Mesendoderm (in vitro differentiated cells): ENCODE measurements at regions not wholly inside any gene's neighbourhood (a gene's known extent, or its start where the extent isn't known, plus 50 kb on each side); places are given as distances from the start of the nearest gene placed in this dataset.
"Not testable (repeated sequence)": the region's sequence is repeated elsewhere in the genome, so short reads cannot be mapped to it uniquely, and the experiment has no call there.

Source experiments
- DNase-seq: peaks from one replicate; pipeline ENCODE4 v3.0.0; 2013
- H2AK5ac ChIP-seq: 2 replicates; pipeline ENCODE4 v1.6.1; 2013; ENCODE audit warnings: low read length, inconsistent platforms
- H2BK120ac ChIP-seq: 2 replicates; pipeline ENCODE4 v1.6.1; 2013; ENCODE audit warnings: low read depth, mild to moderate bottlenecking, low read length, moderate library complexity, mixed read lengths
- H2BK15ac ChIP-seq: replicated peaks from 2 replicates; pipeline ENCODE4 v1.6.1; 2013; ENCODE audit warnings: low read depth, mild to moderate bottlenecking, moderate library complexity
- H2BK5ac ChIP-seq: 2 replicates; pipeline ENCODE4 v1.6.1; 2013; ENCODE audit warnings: low read length, inconsistent platforms
- H3K18ac ChIP-seq: 2 replicates; pipeline ENCODE4 v1.6.1; 2013; ENCODE audit warnings: mild to moderate bottlenecking, low read length, mixed read lengths
- H3K23ac ChIP-seq: one replicate; pipeline ENCODE4 v1.6.1; 2013; ENCODE audit warnings: low read length
- H3K27ac ChIP-seq: 2 replicates; pipeline ENCODE4 v1.5.1; 2013; ENCODE audit warnings: low read depth, mild to moderate bottlenecking, inconsistent platforms, low read length, moderate library complexity
- H3K27me3 ChIP-seq: 2 replicates; pipeline ENCODE4 v1.6.1; 2013; ENCODE audit warnings: low read length, control low read depth, mild to moderate bottlenecking, inconsistent platforms; ENCODE audit not compliant: insufficient read depth, poor library complexity
- H3K36me3 ChIP-seq: 2 replicates; pipeline ENCODE4 v1.6.1; 2013; ENCODE audit warnings: low read length, inconsistent platforms; ENCODE audit not compliant: control insufficient read depth, insufficient read depth
- H3K4ac ChIP-seq: one replicate; pipeline ENCODE4 v1.6.1; 2013; ENCODE audit warnings: low read depth, mild to moderate bottlenecking, low read length, moderate library complexity
- H3K4me1 ChIP-seq: 2 replicates; pipeline ENCODE4 v1.6.1; 2013; ENCODE audit warnings: low read depth, low read length, inconsistent platforms; ENCODE audit not compliant: control insufficient read depth
- H3K4me2 ChIP-seq: 2 replicates; pipeline ENCODE4 v1.6.1; 2013; ENCODE audit warnings: low read length
- H3K4me3 ChIP-seq: 2 replicates; pipeline ENCODE4 v1.5.1; 2013; ENCODE audit warnings: mild to moderate bottlenecking, low read length
- H3K56ac ChIP-seq: one replicate; pipeline ENCODE4 v1.6.1; 2013; ENCODE audit warnings: low read length
- H3K79me1 ChIP-seq: 2 replicates; pipeline ENCODE4 v1.6.1; 2013; ENCODE audit warnings: low read length, inconsistent platforms
- H3K79me2 ChIP-seq: 2 replicates; pipeline ENCODE4 v1.6.1; 2013; ENCODE audit warnings: mild to moderate bottlenecking, low read length; ENCODE audit not compliant: control insufficient read depth, insufficient read depth
- H3K9ac ChIP-seq: 2 replicates; pipeline ENCODE4 v1.6.1; 2013; ENCODE audit warnings: low read length, inconsistent platforms
- H4K5ac ChIP-seq: one replicate; pipeline ENCODE4 v1.6.1; 2013; ENCODE audit warnings: low read length
- H4K8ac ChIP-seq: one replicate; pipeline ENCODE4 v1.6.1; 2013; ENCODE audit warnings: low read depth, mild to moderate bottlenecking, control low read depth, low read length, moderate library complexity
- WGBS: extraction: QIAGEN DNeasy Blood & Tissue Kit; methylation state at CpG from one replicate; pipeline ENCODE4 v1.1.7; 2013; ENCODE audit warnings: low lambda C conversion rate, missing lambda C conversion rate; ENCODE audit not compliant: insufficient coverage; ENCODE audit errors: extremely low coverage; 5-methylcytosine and 5-hydroxymethylcytosine counted together

DNA sequence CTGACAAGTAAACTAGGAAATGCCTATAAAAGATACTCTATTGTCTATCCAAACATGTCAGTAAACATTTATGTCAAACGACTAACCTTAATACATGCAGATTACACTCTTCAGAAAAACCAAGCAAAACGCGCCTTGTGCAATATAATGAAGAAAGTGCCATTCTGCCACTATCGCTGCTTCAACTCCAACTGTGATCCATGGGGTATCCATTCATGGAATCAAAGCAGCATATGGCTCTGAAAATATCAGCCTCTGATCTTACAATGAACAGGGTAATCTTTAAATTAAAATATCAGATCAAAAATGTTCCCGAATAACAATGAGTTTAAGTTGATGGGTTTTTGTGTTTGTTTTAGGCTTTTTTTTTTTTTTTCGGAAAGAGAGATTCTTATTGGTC is 105.5 kb upstream of the SETMAR start:
- no peak overlapping the region for H3K18ac ChIP-seq
- H3K56ac ChIP-seq, result no peak overlapping the region
- H3K4me3 ChIP-seq, result no peak overlapping the region
- no peak overlapping the region for H4K8ac ChIP-seq
- no peak for DNase-seq
- no peak overlapping the region for H3K23ac ChIP-seq
- no peak overlapping the region for H2BK120ac ChIP-seq
- no peak overlapping the region for H2BK15ac ChIP-seq
- no peak overlapping the region for H3K27ac ChIP-seq
- no peaks in the 10 kb centered on the region for H3K79me2 ChIP-seq
- H3K79me1 ChIP-seq, result no peaks in the 10 kb centered on the region
- H2BK5ac ChIP-seq, result no peak overlapping the region
- H3K4me2 ChIP-seq, result no peak overlapping the region
- no peaks in the 10 kb centered on the region for H3K36me3 ChIP-seq
- H3K4me1 ChIP-seq, result no peaks in the 10 kb centered on the region
- no peak overlapping the region for H4K5ac ChIP-seq
- H3K9ac ChIP-seq, result no peak overlapping the region
- no peaks in the 10 kb centered on the region for H3K27me3 ChIP-seq
- no peak overlapping the region for H3K4ac ChIP-seq
- WGBS, result no CpG with 5 or more reads among the region's 6 CpGs
- H2AK5ac ChIP-seq, result no peak overlapping the region

- no peak overlapping the region for H3K27ac ChIP-seq
- H2BK120ac ChIP-seq, result no peak overlapping the region
- no peak overlapping the region for H4K8ac ChIP-seq
- H2BK5ac ChIP-seq, result no peak overlapping the region
- H3K4me1 ChIP-seq, result no peaks in the 10 kb centered on the region
- H3K56ac ChIP-seq, result no peak overlapping the region
- H3K79me2 ChIP-seq, result no peaks in the 10 kb centered on the region
- H3K36me3 ChIP-seq, result no peaks in the 10 kb centered on the region
- no peaks in the 10 kb centered on the region for H3K27me3 ChIP-seq
- no peak overlapping the region for H3K9ac ChIP-seq
- no CpG with 5 or more reads among the region's 3 CpGs for WGBS
- no peak overlapping the region for H2AK5ac ChIP-seq
- no peak overlapping the region for H3K4me3 ChIP-seq
- no peak overlapping the region for H3K18ac ChIP-seq
- no peak overlapping the region for H3K4ac ChIP-seq
- H4K5ac ChIP-seq, result no peak overlapping the region
- DNase-seq, result no peak
- no peak overlapping the region for H2BK15ac ChIP-seq
- no peaks in the 10 kb centered on the region for H3K79me1 ChIP-seq
- H3K23ac ChIP-seq, result no peak overlapping the region
- H3K4me2 ChIP-seq, result no peak overlapping the region
These were observed 104.7 kb upstream of the SETMAR start for GRCh38 chr3:4198491-4198890.

DNA sequence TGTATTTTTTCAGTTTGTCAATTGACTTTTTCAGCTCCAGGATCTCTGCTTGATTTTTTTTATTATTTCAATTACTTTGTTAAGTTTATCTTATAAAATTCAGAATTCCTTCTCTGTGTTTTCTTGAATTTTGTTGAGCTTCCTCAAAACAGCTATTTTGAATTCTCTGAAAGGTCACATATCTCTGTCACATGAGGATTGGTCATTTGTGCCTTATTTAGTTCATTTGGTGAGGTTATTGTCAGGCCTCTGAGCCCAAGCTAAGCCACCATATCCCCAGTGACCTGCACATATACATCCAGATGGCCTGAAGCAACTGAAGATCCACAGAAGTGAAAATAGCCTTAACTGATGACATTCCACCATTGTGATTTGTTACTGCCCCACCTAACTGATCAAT is 98.4 kb upstream of the SETMAR start:
- H2BK5ac ChIP-seq, H3K23ac ChIP-seq, H3K4me3 ChIP-seq, H2BK15ac ChIP-seq, H2BK120ac ChIP-seq, H3K27ac ChIP-seq, H2AK5ac ChIP-seq, H4K5ac ChIP-seq, H3K4me1 ChIP-seq, H3K36me3 ChIP-seq, H3K4ac ChIP-seq, H3K56ac ChIP-seq, H3K27me3 ChIP-seq, H3K4me2 ChIP-seq, DNase-seq, H3K79me1 ChIP-seq, H3K18ac ChIP-seq, H4K8ac ChIP-seq, H3K79me2 ChIP-seq, H3K9ac ChIP-seq: not testable (repeated sequence)

- WGBS, result no CpG with 5 or more reads among the region's 3 CpGs
- H3K9ac ChIP-seq, result no peak overlapping the region
- no peak overlapping the region for H3K23ac ChIP-seq
- no peaks in the 10 kb centered on the region for H3K4me1 ChIP-seq
- no peak overlapping the region for H3K4ac ChIP-seq
- no peak overlapping the region for H2BK120ac ChIP-seq
- no peaks in the 10 kb centered on the region for H3K79me1 ChIP-seq
- H3K79me2 ChIP-seq, result no peaks in the 10 kb centered on the region
- H3K18ac ChIP-seq, result no peak overlapping the region
- no peak overlapping the region for H3K27ac ChIP-seq
- no peak overlapping the region for H3K4me2 ChIP-seq
- H2BK15ac ChIP-seq, result no peak overlapping the region
- no peaks in the 10 kb centered on the region for H3K36me3 ChIP-seq
- H3K27me3 ChIP-seq, result no peaks in the 10 kb centered on the region
- no peak overlapping the region for H4K8ac ChIP-seq
- no peak overlapping the region for H2AK5ac ChIP-seq
- H2BK5ac ChIP-seq, result no peak overlapping the region
- DNase-seq, result no peak
- H3K4me3 ChIP-seq, result no peak overlapping the region
- no peak overlapping the region for H4K5ac ChIP-seq
- no peak overlapping the region for H3K56ac ChIP-seq
These were observed 95.5 kb upstream of the SETMAR start for GRCh38 chr3:4207672-4208071.

DNA sequence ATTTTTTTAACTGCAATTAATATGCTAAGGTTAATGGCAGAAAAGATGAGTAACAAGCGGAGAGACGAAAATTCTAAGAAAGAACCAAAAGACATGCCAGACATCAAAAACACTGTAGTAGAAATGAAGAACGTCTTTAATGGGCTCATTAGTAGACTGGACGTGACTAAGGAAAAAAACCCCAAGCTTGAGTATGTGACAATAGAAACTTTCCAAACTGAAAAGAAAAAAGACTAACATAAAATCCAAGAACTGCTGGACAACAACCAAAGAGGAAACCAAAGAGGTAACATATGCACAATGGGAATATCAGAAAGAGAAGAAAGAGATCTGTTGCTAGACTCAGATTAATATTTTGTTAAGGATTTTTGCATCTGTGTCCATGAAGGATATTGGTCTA is 94.6 kb upstream of the SETMAR start:
- no peak overlapping the region for H3K18ac ChIP-seq
- H3K36me3 ChIP-seq, result no peaks in the 10 kb centered on the region
- no peak overlapping the region for H3K4me3 ChIP-seq
- no peak overlapping the region for H3K27ac ChIP-seq
- no peak overlapping the region for H3K9ac ChIP-seq
- no peaks in the 10 kb centered on the region for H3K79me1 ChIP-seq
- H3K79me2 ChIP-seq, result no peaks in the 10 kb centered on the region
- H2BK5ac ChIP-seq, result no peak overlapping the region
- no peak overlapping the region for H3K4ac ChIP-seq
- no peak for DNase-seq
- H2BK120ac ChIP-seq, result no peak overlapping the region
- H3K27me3 ChIP-seq, result no peaks in the 10 kb centered on the region
- no peak overlapping the region for H3K4me2 ChIP-seq
- no peak overlapping the region for H4K8ac ChIP-seq
- H2BK15ac ChIP-seq, result no peak overlapping the region
- no peak overlapping the region for H2AK5ac ChIP-seq
- H3K23ac ChIP-seq, result no peak overlapping the region
- no CpG with 5 or more reads among the region's 4 CpGs for WGBS
- H4K5ac ChIP-seq, result no peak overlapping the region
- no peak overlapping the region for H3K56ac ChIP-seq
- no peaks in the 10 kb centered on the region for H3K4me1 ChIP-seq

- H2BK120ac ChIP-seq, result no peak overlapping the region
- H3K79me1 ChIP-seq, result no peaks in the 10 kb centered on the region
- no peaks in the 10 kb centered on the region for H3K27me3 ChIP-seq
- no peak overlapping the region for H3K9ac ChIP-seq
- no peak overlapping the region for H2BK5ac ChIP-seq
- H3K4me1 ChIP-seq, result no peaks in the 10 kb centered on the region
- H3K36me3 ChIP-seq, result no peaks in the 10 kb centered on the region
- H3K27ac ChIP-seq, result no peak overlapping the region
- H2BK15ac ChIP-seq, result no peak overlapping the region
- H3K18ac ChIP-seq, result no peak overlapping the region
- no peak overlapping the region for H2AK5ac ChIP-seq
- no CpG with 5 or more reads among the region's 2 CpGs for WGBS
- no peak overlapping the region for H3K4me3 ChIP-seq
- no peak for DNase-seq
- no peak overlapping the region for H3K4me2 ChIP-seq
- no peak overlapping the region for H3K56ac ChIP-seq
- H3K79me2 ChIP-seq, result no peaks in the 10 kb centered on the region
- no peak overlapping the region for H3K23ac ChIP-seq
- H4K5ac ChIP-seq, result no peak overlapping the region
- H4K8ac ChIP-seq, result no peak overlapping the region
- H3K4ac ChIP-seq, result no peak overlapping the region
These were observed 91.6 kb upstream of the SETMAR start for GRCh38 chr3:4211610-4212009.
